Left colon (tissue), 2 donors: ENCODE measurements at regions not wholly inside any gene's neighbourhood (a gene's known extent, or its start where the extent isn't known, plus 50 kb on each side); places are given as distances from the start of the nearest gene placed in this dataset.

Source experiments
- ATAC-seq: fragments of 200-7000 bp; cut with Tn5 transposase; one replicate; pipeline ENCODE4 v1.9.1; 2020; ENCODE audit warnings: mild to moderate bottlenecking, moderate library complexity
- DNase-seq, 2 donors: peaks; one replicate each; pipeline ENCODE4 v3.0.0-alpha.2; 2020
- intact Hi-C, 2 donors: fragments of 100-400 bp; cut with DNase I in 1 of 2; cut with micrococcal nuclease in 1 of 2; formaldehyde crosslinking; loops; one replicate each; pipeline versions ENCODE4 v1.11.2 to v1.14.0; 2022; cut with DNase I, micrococcal nuclease
- donor health status: DM: no; HTN: no; CAD: no.
- donor health status: DM: yes; HTN: yes; CAD: no.

GRCh38 chr2:7766978-7767565, 849.9 kb downstream of the RNF144A start:
- ATAC-seq = peak; percentile 26
- DNase-seq = peak in 1 of 2 donors; percentile 68
- intact Hi-C loops = no loop called here

GRCh38 chr2:7767902-7768301, 850.7 kb downstream of the RNF144A start:
- ATAC-seq (no peak), DNase-seq (no peak)
- intact Hi-C loops = no loop called here

- DNase-seq (no peak), ATAC-seq (no peak)
- intact Hi-C loops = no loop called here
These were observed 854.6 kb downstream of the RNF144A start for GRCh38 chr2:7771781-7772180.

GRCh38 chr2:7773362-7774360, 856.4 kb downstream of the RNF144A start:
- intact Hi-C loops = no loop called here
- DNase-seq (no peak), ATAC-seq (peak; percentile 38)

GRCh38 chr2:7774481-7774880, 857.3 kb downstream of the RNF144A start:
- DNase-seq (no peak), ATAC-seq (no peak)
- intact Hi-C loops = no loop called here

- intact Hi-C loops = no loop called here
- ATAC-seq = no peak
- DNase-seq = no peak
These were observed 860.5 kb downstream of the RNF144A start for GRCh38 chr2:7777668-7778067.

- ATAC-seq = no peak
These were observed 863.1 kb downstream of the RNF144A start for GRCh38 chr2:7780321-7780720.

GRCh38 chr2:7785700-7786099, 868.5 kb downstream of the RNF144A start:
- ATAC-seq (no peak), DNase-seq (no peak)
- intact Hi-C loops = no loop called here

More at GRCh38 chr2:7780321-7780720, 863.1 kb downstream of the RNF144A start:
- intact Hi-C loops = no loop called here
- no peak for DNase-seq

- DNase-seq = no peak
- intact Hi-C loops = no loop called here
- ATAC-seq = no peak
These were observed 871.5 kb downstream of the RNF144A start for GRCh38 chr2:7788736-7789135.

GRCh38 chr2:7792031-7792651, 874.9 kb downstream of the RNF144A start:
- intact Hi-C loops = no loop called here
- DNase-seq = peak in 1 of 2 donors; percentile 19
- ATAC-seq = peak; percentile 45

- DNase-seq (no peak), ATAC-seq (no peak)
- intact Hi-C loops = no loop called here
These were observed 878.8 kb downstream of the RNF144A start for GRCh38 chr2:7795778-7796563.

- DNase-seq = no peak
- intact Hi-C loops = no loop called here
- no peak for ATAC-seq
These were observed 881.8 kb upstream of the ID2 start for GRCh38 chr2:7800031-7800430.

- ATAC-seq = no peak
- no peak for DNase-seq
- intact Hi-C loops = no loop called here
These were observed 880.6 kb upstream of the ID2 start for GRCh38 chr2:7801212-7801611.

- DNase-seq = no peak
- no peak for ATAC-seq
- intact Hi-C loops = no loop called here
These were observed 878.3 kb upstream of the ID2 start for GRCh38 chr2:7803515-7803914.

GRCh38 chr2:7809640-7810039, 872.2 kb upstream of the ID2 start:
- ATAC-seq = no peak
- DNase-seq = no peak
- intact Hi-C loops = no loop called here

GRCh38 chr2:7811073-7811472, 870.8 kb upstream of the ID2 start:
- no peak for ATAC-seq
- intact Hi-C loops = no loop called here

GRCh38 chr2:7812231-7812995, 869.4 kb upstream of the ID2 start:
- no peak for ATAC-seq
- intact Hi-C loops = no loop called here
- DNase-seq = no peak

More at GRCh38 chr2:7811073-7811472, 870.8 kb upstream of the ID2 start:
- no peak for DNase-seq

GRCh38 chr2:7813541-7814292, 868.1 kb upstream of the ID2 start:
- ATAC-seq = no peak
- intact Hi-C loops = no loop called here
- DNase-seq = no peak
